A673 (cell line): ENCODE measurements at regions not wholly inside any gene's neighbourhood (a gene's known extent, or its start where the extent isn't known, plus 50 kb on each side); places are given as distances from the start of the nearest gene placed in this dataset.

Source experiments
- CTCF ChIP-seq: fragments of 300-800, 200-600 bp; sonication (generic); conservative IDR thresholded peaks from 2 replicates; pipeline ENCODE4 v1.5.1; 2017; ENCODE audit warnings: low read depth, mild to moderate bottlenecking, antibody characterized with exemption, low read length, moderate library complexity, mixed read lengths
- EZH2 ChIP-seq: fragments of 200-600 bp; sonication (generic); IDR thresholded peaks from 2 replicates; pipeline ENCODE4 v1.6.1; 2017; ENCODE audit warnings: borderline replicate concordance, low read depth, mild to moderate bottlenecking, mixed read lengths, antibody characterized with exemption, low read length; ENCODE audit not compliant: poor library complexity, severe bottlenecking

GRCh38 chrX:88437563-88437962 is 309.5 kb upstream of the CPXCR1 start:
- TF ChIP-seq CTCF (no peak), EZH2 (no peak)
